ENCODE measurements at regions not wholly inside any gene's neighbourhood (a gene's known extent, or its start where the extent isn't known, plus 50 kb on each side); places are given as distances from the start of the nearest gene placed in this dataset.

DNA sequence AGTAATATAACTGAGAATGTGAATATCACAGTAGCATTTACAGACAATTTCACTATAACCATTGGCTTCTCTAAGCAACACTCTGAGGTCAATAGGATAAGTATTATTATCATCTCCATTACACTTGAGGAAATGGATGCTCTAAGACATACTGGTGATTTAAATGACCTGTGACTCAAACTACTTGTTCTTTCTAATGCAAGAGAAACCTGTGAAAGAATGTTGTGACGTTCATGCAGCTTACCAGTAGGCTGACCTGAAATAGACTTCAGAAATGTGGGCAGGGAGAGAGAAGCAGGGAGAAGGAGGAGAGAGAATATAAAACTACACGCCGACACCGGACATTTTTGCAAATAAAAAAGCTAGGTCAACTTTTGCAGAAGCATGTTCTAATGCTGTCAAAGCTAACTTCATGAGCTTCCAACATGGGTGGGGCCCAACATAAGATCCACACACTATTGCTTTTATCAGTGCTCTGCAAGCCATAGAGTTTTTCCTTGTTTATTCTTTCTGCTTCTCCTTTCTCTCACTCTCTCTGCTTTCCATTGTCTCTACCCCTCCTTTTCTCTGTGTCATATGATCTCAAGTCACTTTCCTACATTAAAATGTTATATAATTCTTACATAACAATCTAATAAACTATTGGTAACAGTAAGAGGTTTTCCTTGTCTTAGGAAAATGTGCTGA is 217.6 kb upstream of the FN1 start:
- H3K4me1 Mint-ChIP-seq = no peaks in the 10 kb centered on the region
- H3K4me3 ChIP-seq (ENCODE audit: control extremely low read depth in 1 of 5, extremely low read depth in 1 of 5, insufficient read depth in 1 of 5, low read depth in 2 of 5, low read length in 4 of 5) = no peak overlapping the region
- no peaks in the 10 kb centered on the region for H3K9me3 Mint-ChIP-seq (ENCODE audit: insufficient read depth)
- POLR2A ChIA-PET = no interaction called here
- no peak for ATAC-seq (ENCODE audit: low read depth)
- CTCF ChIA-PET = no interaction called here
- H4K20me1 ChIP-seq (ENCODE audit: control insufficient read depth, insufficient read depth, low read length, poor library complexity, severe bottlenecking) = no peaks in the 10 kb centered on the region
- no peak overlapping the region for H3K27ac Mint-ChIP-seq
- no peak overlapping the region for H3K4me2 ChIP-seq (replicated peaks; ENCODE audit: low read depth, low read length, poor library complexity, severe bottlenecking)
- no peak overlapping the region for H3K9ac ChIP-seq (ENCODE audit: low read length)
- WGBS (ENCODE audit: insufficient coverage) = 68% methylated on average over 2 of the region's 4 CpGs
- no peaks in the 10 kb centered on the region for H3K36me3 ChIP-seq (replicated peaks in 1 of 2; ENCODE audit: control extremely low read depth in 1 of 2, control insufficient read depth in 1 of 2, extremely low read depth in 1 of 2, insufficient read depth in 2 of 2, low read length in 1 of 2)
- H3K4me3 Mint-ChIP-seq = no peak overlapping the region
- H3K9me3 ChIP-seq (ENCODE audit: control extremely low read depth in 1 of 3, control insufficient read depth in 2 of 3, insufficient read depth in 1 of 3, low read length in 2 of 3) = no peaks in the 10 kb centered on the region
- H2AFZ ChIP-seq (ENCODE audit: insufficient read depth, low read depth, low read length, poor library complexity, severe bottlenecking) = no peak overlapping the region
- DNase-seq = no peak
- no peaks in the 10 kb centered on the region for H3K4me1 ChIP-seq (ENCODE audit: control insufficient read depth in 2 of 2, insufficient read depth in 2 of 2, low read length in 2 of 2)
- no peaks in the 10 kb centered on the region for H3K79me2 ChIP-seq (ENCODE audit: control insufficient read depth, insufficient read depth, low read length)
- H3K27me3 Mint-ChIP-seq = no peaks in the 10 kb centered on the region
- TF ChIP-seq, protein P1, sequence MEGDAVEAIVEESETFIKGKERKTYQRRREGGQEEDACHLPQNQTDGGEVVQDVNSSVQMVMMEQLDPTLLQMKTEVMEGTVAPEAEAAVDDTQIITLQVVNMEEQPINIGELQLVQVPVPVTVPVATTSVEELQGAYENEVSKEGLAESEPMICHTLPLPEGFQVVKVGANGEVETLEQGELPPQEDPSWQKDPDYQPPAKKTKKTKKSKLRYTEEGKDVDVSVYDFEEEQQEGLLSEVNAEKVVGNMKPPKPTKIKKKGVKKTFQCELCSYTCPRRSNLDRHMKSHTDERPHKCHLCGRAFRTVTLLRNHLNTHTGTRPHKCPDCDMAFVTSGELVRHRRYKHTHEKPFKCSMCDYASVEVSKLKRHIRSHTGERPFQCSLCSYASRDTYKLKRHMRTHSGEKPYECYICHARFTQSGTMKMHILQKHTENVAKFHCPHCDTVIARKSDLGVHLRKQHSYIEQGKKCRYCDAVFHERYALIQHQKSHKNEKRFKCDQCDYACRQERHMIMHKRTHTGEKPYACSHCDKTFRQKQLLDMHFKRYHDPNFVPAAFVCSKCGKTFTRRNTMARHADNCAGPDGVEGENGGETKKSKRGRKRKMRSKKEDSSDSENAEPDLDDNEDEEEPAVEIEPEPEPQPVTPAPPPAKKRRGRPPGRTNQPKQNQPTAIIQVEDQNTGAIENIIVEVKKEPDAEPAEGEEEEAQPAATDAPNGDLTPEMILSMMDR (IDR thresholded peaks at IDR 0.05) = no peak
- no peak for TF ChIP-seq EZH2 (IDR thresholded peaks at IDR 0.05; ENCODE audit: borderline replicate concordance, insufficient read depth, low read depth, low read length, poor library complexity, severe bottlenecking)
- H3K27me3 ChIP-seq (replicated peaks in 1 of 4; ENCODE audit: control extremely low read depth in 1 of 4, control insufficient read depth in 3 of 4, insufficient read depth in 4 of 4, low read length in 3 of 4) = no peaks in the 10 kb centered on the region
- intact Hi-C loops (cut with micrococcal nuclease) = no loop called here
- no peak overlapping the region for H3K27ac ChIP-seq (ENCODE audit: low read length in 2 of 2)

DNA sequence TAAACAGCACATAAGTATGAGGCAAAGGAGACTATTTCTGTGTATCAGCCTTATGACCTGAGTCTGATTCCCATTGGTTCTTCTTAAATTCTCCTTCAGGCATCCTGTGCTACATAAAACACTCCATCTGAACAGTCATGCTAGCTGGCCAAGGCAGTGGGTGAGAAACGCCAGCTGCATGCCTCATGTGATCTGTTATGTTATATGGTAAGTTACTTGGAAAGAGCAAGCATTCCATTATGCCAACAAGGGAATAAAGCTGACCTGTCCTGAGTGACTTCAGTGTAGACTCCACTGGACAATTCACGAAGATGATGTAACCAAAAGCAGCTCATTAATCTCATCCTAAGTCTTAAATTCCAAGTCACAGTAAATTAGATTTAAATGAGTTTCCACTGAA is 216.5 kb upstream of the FN1 start:
- H3K27me3 Mint-ChIP-seq = no peaks in the 10 kb centered on the region
- no CpG with 5 or more reads among the region's 2 CpGs for WGBS (ENCODE audit: insufficient coverage)
- Histone ChIP-seq H3K36me3 (replicated peaks in 1 of 2; ENCODE audit: control extremely low read depth in 1 of 2, control insufficient read depth in 1 of 2, extremely low read depth in 1 of 2, insufficient read depth in 2 of 2, low read length in 1 of 2) (no peaks in the 10 kb centered on the region), H3K27me3 (replicated peaks in 1 of 4; ENCODE audit: control extremely low read depth in 1 of 4, control insufficient read depth in 3 of 4, insufficient read depth in 4 of 4, low read length in 3 of 4) (no peaks in the 10 kb centered on the region), H2AFZ (ENCODE audit: insufficient read depth, low read depth, low read length, poor library complexity, severe bottlenecking) (no peak overlapping the region), H3K9me3 (ENCODE audit: control extremely low read depth in 1 of 3, control insufficient read depth in 2 of 3, insufficient read depth in 1 of 3, low read length in 2 of 3) (no peaks in the 10 kb centered on the region), H3K4me3 (ENCODE audit: control extremely low read depth in 1 of 5, extremely low read depth in 1 of 5, insufficient read depth in 1 of 5, low read depth in 2 of 5, low read length in 4 of 5) (no peak overlapping the region), H3K4me1 (ENCODE audit: control insufficient read depth in 2 of 2, insufficient read depth in 2 of 2, low read length in 2 of 2) (no peaks in the 10 kb centered on the region), H3K4me2 (replicated peaks; ENCODE audit: low read depth, low read length, poor library complexity, severe bottlenecking) (no peak overlapping the region), H3K79me2 (ENCODE audit: control insufficient read depth, insufficient read depth, low read length) (no peaks in the 10 kb centered on the region), H4K20me1 (ENCODE audit: control insufficient read depth, insufficient read depth, low read length, poor library complexity, severe bottlenecking) (no peaks in the 10 kb centered on the region), H3K9ac (ENCODE audit: low read length) (no peak overlapping the region), H3K27ac (ENCODE audit: low read length in 2 of 2) (no peak overlapping the region)
- ChIA-PET POLR2A (no interaction called here), CTCF (no interaction called here)
- no peak overlapping the region for H3K27ac Mint-ChIP-seq
- H3K9me3 Mint-ChIP-seq (ENCODE audit: insufficient read depth) = no peaks in the 10 kb centered on the region
- TF ChIP-seq, protein P1 (IDR thresholded peaks at IDR 0.05) = no peak
- no peak for TF ChIP-seq EZH2 (IDR thresholded peaks at IDR 0.05; ENCODE audit: borderline replicate concordance, insufficient read depth, low read depth, low read length, poor library complexity, severe bottlenecking)
- no peaks in the 10 kb centered on the region for H3K4me1 Mint-ChIP-seq
- H3K4me3 Mint-ChIP-seq = no peak overlapping the region
- no peak for ATAC-seq (ENCODE audit: low read depth)
- no peak for DNase-seq
- intact Hi-C loops (cut with micrococcal nuclease) = no loop called here
